ENCODE measurements at regions not wholly inside any gene's neighbourhood (a gene's known extent, or its start where the extent isn't known, plus 50 kb on each side); places are given as distances from the start of the nearest gene placed in this dataset.

DNA sequence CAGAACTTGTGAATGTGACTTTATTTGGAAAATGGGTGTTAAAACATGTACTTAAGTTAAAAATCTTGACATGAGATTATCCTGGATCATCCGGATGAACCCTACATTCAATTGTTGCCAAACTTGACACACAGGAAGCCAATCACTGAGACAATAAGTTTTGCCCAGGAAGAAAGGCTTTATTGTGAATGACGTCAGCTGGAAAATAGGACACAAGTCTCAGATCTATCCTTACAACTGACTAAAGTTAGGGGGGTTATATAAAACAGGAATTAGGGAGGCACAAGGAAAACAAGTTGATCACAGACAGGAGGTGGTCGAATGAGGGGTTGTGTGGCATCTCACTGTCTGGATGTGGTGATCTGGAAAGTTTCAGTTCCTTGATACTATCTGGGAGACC lies 126.9 kb downstream of the TTC8 start:
- TF ChIP-seq, protein P1, sequence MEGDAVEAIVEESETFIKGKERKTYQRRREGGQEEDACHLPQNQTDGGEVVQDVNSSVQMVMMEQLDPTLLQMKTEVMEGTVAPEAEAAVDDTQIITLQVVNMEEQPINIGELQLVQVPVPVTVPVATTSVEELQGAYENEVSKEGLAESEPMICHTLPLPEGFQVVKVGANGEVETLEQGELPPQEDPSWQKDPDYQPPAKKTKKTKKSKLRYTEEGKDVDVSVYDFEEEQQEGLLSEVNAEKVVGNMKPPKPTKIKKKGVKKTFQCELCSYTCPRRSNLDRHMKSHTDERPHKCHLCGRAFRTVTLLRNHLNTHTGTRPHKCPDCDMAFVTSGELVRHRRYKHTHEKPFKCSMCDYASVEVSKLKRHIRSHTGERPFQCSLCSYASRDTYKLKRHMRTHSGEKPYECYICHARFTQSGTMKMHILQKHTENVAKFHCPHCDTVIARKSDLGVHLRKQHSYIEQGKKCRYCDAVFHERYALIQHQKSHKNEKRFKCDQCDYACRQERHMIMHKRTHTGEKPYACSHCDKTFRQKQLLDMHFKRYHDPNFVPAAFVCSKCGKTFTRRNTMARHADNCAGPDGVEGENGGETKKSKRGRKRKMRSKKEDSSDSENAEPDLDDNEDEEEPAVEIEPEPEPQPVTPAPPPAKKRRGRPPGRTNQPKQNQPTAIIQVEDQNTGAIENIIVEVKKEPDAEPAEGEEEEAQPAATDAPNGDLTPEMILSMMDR (IDR thresholded peaks at IDR 0.05; ENCODE audit: low read depth, low read length): no peak
- no peak overlapping the region for H3K27ac ChIP-seq
- no peak for DNase-seq (ENCODE audit: low read depth in 1 of 2, low spot score in 1 of 2)

DNA sequence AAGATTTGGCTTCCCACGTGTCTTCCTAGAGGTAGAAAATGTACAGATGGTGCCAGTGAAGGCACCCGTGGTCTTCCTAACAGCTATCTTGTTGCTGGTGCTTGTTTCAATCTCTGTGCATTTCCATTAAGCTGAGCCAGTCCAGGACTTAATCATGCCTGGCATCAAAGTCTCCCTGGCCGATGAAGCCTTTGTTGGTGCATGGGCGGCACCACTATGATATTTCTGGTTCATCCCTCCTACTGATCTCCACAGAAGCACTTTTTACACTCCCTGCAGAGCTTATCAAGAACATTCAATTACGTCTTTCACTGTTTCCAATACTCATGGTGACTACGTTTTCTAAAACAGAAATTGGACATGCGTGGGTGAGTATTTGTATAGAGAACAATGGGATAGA lies 128.4 kb downstream of the TTC8 start:
- H3K4me3 ChIP-seq: no peak overlapping the region
- H3K36me3 ChIP-seq: no peaks in the 10 kb centered on the region
- DNase-seq (ENCODE audit: low read depth in 1 of 2, low spot score in 1 of 2): no peak
- no peaks in the 10 kb centered on the region for H3K9me3 ChIP-seq (ENCODE audit: low read depth)
- no peaks in the 10 kb centered on the region for H3K27me3 ChIP-seq
- TF ChIP-seq, protein P1 (IDR thresholded peaks at IDR 0.05; ENCODE audit: low read depth, low read length): no peak
- no peaks in the 10 kb centered on the region for H3K4me1 ChIP-seq (ENCODE audit: low read depth)
- no peak overlapping the region for H3K27ac ChIP-seq

More for the DNA sequence above, 126.9 kb downstream of the TTC8 start:
- Histone ChIP-seq H3K27me3 (no peaks in the 10 kb centered on the region), H3K36me3 (no peaks in the 10 kb centered on the region), H3K4me3 (no peak overlapping the region), H3K4me1 (ENCODE audit: low read depth) (no peaks in the 10 kb centered on the region), H3K9me3 (ENCODE audit: low read depth) (no peaks in the 10 kb centered on the region)

DNA sequence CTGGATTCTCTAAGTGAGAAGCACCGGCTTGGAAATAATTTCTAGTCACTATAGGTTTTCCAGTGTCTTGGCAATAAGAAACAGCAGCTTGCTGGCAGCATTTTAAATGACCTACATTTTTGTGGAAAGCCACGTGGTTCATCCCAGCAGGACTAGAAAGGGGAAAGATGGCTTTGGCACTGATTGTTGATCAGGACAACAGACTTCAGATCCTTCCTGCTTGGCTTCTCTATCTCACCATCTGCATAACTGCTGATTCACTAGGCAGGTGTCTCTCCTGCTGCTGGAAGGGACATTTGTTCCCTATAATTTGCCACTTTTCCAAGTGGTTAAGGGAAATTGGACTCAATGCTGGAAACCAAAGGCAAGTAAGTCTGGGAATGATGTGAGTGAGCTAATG lies 131.0 kb downstream of the TTC8 start:
- Histone ChIP-seq H3K9me3 (ENCODE audit: low read depth) (no peaks in the 10 kb centered on the region), H3K4me1 (ENCODE audit: low read depth) (no peaks in the 10 kb centered on the region), H3K27ac (no peak overlapping the region), H3K36me3 (no peaks in the 10 kb centered on the region), H3K4me3 (no peak overlapping the region), H3K27me3 (no peaks in the 10 kb centered on the region)
- peak in 1 of 2 donors; percentile 17 for DNase-seq (ENCODE audit: low read depth in 1 of 2, low spot score in 1 of 2)
- TF ChIP-seq, protein P1 (IDR thresholded peaks at IDR 0.05; ENCODE audit: low read depth, low read length): no peak

DNA sequence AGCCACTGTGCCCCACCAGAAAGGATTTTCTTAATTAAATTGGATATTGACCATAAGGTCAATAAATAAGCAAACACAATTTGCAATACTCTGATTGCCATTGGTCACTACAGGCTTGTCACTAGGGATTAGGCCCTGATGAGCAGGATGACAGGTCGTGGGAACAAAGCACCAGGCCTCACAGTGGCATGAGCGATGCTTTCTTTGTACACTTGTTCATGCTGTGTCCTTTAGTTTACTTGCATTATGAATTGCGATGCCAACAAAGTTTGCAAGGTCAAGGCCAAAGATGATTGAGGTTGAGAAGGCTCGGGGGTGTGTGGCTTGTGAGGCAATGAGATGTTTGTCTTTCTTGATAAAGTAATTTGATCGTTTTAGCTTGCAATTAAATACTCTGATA lies 136.0 kb downstream of the TTC8 start:
- TF ChIP-seq, protein P1 (IDR thresholded peaks at IDR 0.05; ENCODE audit: low read depth, low read length): no peak
- Histone ChIP-seq H3K27me3 (no peaks in the 10 kb centered on the region), H3K4me3 (no peak overlapping the region), H3K9me3 (ENCODE audit: low read depth) (no peaks in the 10 kb centered on the region), H3K27ac (no peak overlapping the region), H3K36me3 (no peaks in the 10 kb centered on the region), H3K4me1 (ENCODE audit: low read depth) (peaks cover 5% of the 10 kb centered on the region)
- DNase-seq (ENCODE audit: low read depth in 1 of 2, low spot score in 1 of 2): no peak

DNA sequence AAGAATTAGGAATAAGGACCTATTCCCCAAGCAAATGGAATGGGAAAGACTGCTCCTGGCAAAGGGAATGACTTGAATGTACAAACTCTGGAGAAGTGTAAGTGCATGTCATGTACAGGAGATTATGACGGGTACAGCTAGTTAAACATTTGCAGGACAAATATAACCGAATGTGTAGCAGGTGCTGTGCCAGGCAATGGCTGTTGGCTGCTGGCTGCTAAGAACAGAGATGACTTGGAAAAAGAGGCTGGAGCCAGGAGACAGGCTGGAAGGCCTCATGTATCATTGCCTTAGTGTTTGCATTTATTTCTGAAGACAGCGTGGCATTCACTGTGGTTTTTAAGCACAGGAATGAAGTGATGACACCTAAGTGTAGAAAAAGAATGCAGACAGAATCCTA lies 136.8 kb downstream of the TTC8 start:
- no peaks in the 10 kb centered on the region for H3K36me3 ChIP-seq
- TF ChIP-seq, protein P1 (IDR thresholded peaks at IDR 0.05; ENCODE audit: low read depth, low read length): no peak
- no peak overlapping the region for H3K4me3 ChIP-seq
- no peak overlapping the region for H3K27ac ChIP-seq
- no peak for DNase-seq (ENCODE audit: low read depth in 1 of 2, low spot score in 1 of 2)
- H3K27me3 ChIP-seq: no peaks in the 10 kb centered on the region
- peaks cover 5% of the 10 kb centered on the region for H3K4me1 ChIP-seq (ENCODE audit: low read depth)
- H3K9me3 ChIP-seq (ENCODE audit: low read depth): no peaks in the 10 kb centered on the region

DNA sequence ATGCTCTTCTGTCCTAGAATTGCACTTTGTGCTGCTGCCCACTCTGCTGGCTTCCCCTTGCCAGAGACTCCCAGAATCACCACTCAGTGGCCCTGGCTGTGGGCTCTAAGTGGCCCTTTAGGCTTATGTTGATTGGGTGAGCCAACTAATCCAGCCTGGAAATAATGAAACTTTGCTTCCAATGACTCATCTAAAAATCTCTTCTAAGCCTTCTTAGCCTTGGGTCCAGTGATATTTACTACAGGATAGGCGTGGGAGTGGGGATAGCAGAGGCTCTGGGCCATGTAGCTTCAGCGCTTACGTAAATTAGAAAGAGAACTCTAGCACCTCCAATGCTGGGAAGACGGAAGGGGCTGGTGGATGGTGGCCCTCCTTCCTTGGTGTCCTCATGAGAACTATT lies 137.9 kb downstream of the TTC8 start:
- H3K27me3 ChIP-seq: no peaks in the 10 kb centered on the region
- no peak overlapping the region for H3K4me3 ChIP-seq
- no peaks in the 10 kb centered on the region for H3K36me3 ChIP-seq
- peak in 1 of 2 donors; percentile 4 for DNase-seq (ENCODE audit: low read depth in 1 of 2, low spot score in 1 of 2)
- H3K27ac ChIP-seq: no peak overlapping the region
- H3K4me1 ChIP-seq (ENCODE audit: low read depth): peaks cover 5% of the 10 kb centered on the region
- TF ChIP-seq, protein P1 (IDR thresholded peaks at IDR 0.05; ENCODE audit: low read depth, low read length): no peak
- H3K9me3 ChIP-seq (ENCODE audit: low read depth): no peaks in the 10 kb centered on the region
